OCI-LY1 (cell line): ENCODE measurements at regions not wholly inside any gene's neighbourhood (a gene's known extent, or its start where the extent isn't known, plus 50 kb on each side); places are given as distances from the start of the nearest gene placed in this dataset.

Experiments used
- H2AFZ ChIP-seq: fragments of 200-600 bp; sonication (generic), shearing (Covaris generic); 2 replicates; pipeline ENCODE4 v1.6.0; 2014; ENCODE audit warnings: antibody characterized with exemption, mild to moderate bottlenecking, low read length
- H3F3A ChIP-seq: fragments of 200-600 bp; sonication (generic), shearing (Covaris generic); 2 replicates; pipeline ENCODE4 v1.6.0; 2014; ENCODE audit warnings: mild to moderate bottlenecking, antibody characterized with exemption, low read length, moderate library complexity; ENCODE audit not compliant: insufficient read depth
- H3K27ac ChIP-seq: fragments of 200-600 bp; sonication (generic); 2 replicates; pipeline ENCODE4 v1.5.1; 2014; ENCODE audit warnings: low read length, mixed run types, mild to moderate bottlenecking, low read depth; ENCODE audit not compliant: poor library complexity, severe bottlenecking
- H3K27me3 ChIP-seq: fragments of 200-600 bp; sonication (generic); 2 replicates; pipeline ENCODE4 v1.6.0; 2014; ENCODE audit warnings: antibody characterized with exemption, mild to moderate bottlenecking, low read length, moderate library complexity; ENCODE audit not compliant: insufficient read depth
- H3K36me3 ChIP-seq: fragments of 200-600 bp; sonication (generic); 2 replicates; pipeline ENCODE4 v1.6.1; 2014; ENCODE audit warnings: mild to moderate bottlenecking, antibody characterized with exemption, low read length, moderate library complexity, mixed read lengths; ENCODE audit not compliant: insufficient read depth
- H3K4me1 ChIP-seq: fragments of 200-600 bp; sonication (generic); 2 replicates; pipeline ENCODE4 v1.5.1; 2014; ENCODE audit warnings: mild to moderate bottlenecking, low read length, moderate library complexity; ENCODE audit not compliant: insufficient read depth, severe bottlenecking
- H3K4me2 ChIP-seq: fragments of 200-600 bp; sonication (generic), shearing (Covaris generic); 2 replicates; pipeline ENCODE4 v1.6.1; 2014; ENCODE audit warnings: low read length
- H3K4me3 ChIP-seq: fragments of 200-600 bp; sonication (generic); 2 replicates; pipeline ENCODE4 v1.5.1; 2014; ENCODE audit warnings: low read length, low read depth, mild to moderate bottlenecking, mixed read lengths; ENCODE audit not compliant: poor library complexity, severe bottlenecking
- H3K79me2 ChIP-seq: fragments of 200-600 bp; shearing (Covaris generic); 2 replicates; pipeline ENCODE4 v1.6.1; 2016; ENCODE audit warnings: mixed run types, low read length, mixed read lengths; ENCODE audit not compliant: insufficient read depth
- H3K9ac ChIP-seq: fragments of 200-600 bp; sonication (generic), shearing (Covaris generic); 2 replicates; pipeline ENCODE4 v1.6.1; 2014; ENCODE audit warnings: mild to moderate bottlenecking, low read length, mixed read lengths
- H3K9me2 ChIP-seq: fragments of 200-600 bp; sonication (generic), shearing (Covaris generic); 2 replicates; pipeline ENCODE4 v1.6.1; 2014; ENCODE audit warnings: low read depth, mild to moderate bottlenecking, low read length, mixed read lengths
- H3K9me3 ChIP-seq: fragments of 200-600 bp; shearing (Covaris generic); 2 replicates; pipeline ENCODE4 v1.6.1; 2014; ENCODE audit warnings: low read length, mixed read lengths
- H4K20me1 ChIP-seq: fragments of 200-600 bp; sonication (generic), shearing (Covaris generic); 2 replicates; pipeline ENCODE4 v1.6.0; 2016; ENCODE audit warnings: mild to moderate bottlenecking, low read length; ENCODE audit not compliant: insufficient read depth
- CTCF ChIP-seq: fragments of 200-600 bp; sonication (generic), shearing (Covaris generic); IDR thresholded peaks from 2 replicates; pipeline ENCODE4 v1.5.1; 2017; ENCODE audit warnings: mild to moderate bottlenecking, antibody characterized with exemption, low read length, moderate library complexity, mixed read lengths
- EZH2 ChIP-seq: fragments of 200-600 bp; sonication (generic), shearing (Covaris generic); IDR thresholded peaks from 2 replicates; pipeline ENCODE4 v1.8.0; 2017; ENCODE audit warnings: borderline replicate concordance, mixed run types, mild to moderate bottlenecking, antibody characterized with exemption, low read length, moderate library complexity, mixed read lengths

- H3K4me2 ChIP-seq, result no peak overlapping the region
- no peaks in the 10 kb centered on the region for H3K4me1 ChIP-seq
- no peak overlapping the region for H2AFZ ChIP-seq
- H3K27ac ChIP-seq, result no peak overlapping the region
- no peaks in the 10 kb centered on the region for H3K36me3 ChIP-seq
- TF ChIP-seq CTCF (no peak), EZH2 (no peak)
- no peak overlapping the region for H3K9ac ChIP-seq
- no peaks in the 10 kb centered on the region for H4K20me1 ChIP-seq
- no peak overlapping the region for H3K4me3 ChIP-seq
- H3F3A ChIP-seq, result no peaks in the 10 kb centered on the region
- no peaks in the 10 kb centered on the region for H3K79me2 ChIP-seq
- H3K9me2 ChIP-seq, result no peaks in the 10 kb centered on the region
- no peaks in the 10 kb centered on the region for H3K9me3 ChIP-seq
- no peaks in the 10 kb centered on the region for H3K27me3 ChIP-seq
Measured at GRCh38 chr16:50863644-50864144, 121.8 kb downstream of the CYLD start.

GRCh38 chr16:50862818-50863643 lies 121.1 kb downstream of the CYLD start:
- H4K20me1 ChIP-seq, result no peaks in the 10 kb centered on the region
- H3K36me3 ChIP-seq, result no peaks in the 10 kb centered on the region
- H3K4me1 ChIP-seq, result no peaks in the 10 kb centered on the region
- H3K4me2 ChIP-seq, result no peak overlapping the region
- no peak overlapping the region for H3K27ac ChIP-seq
- H3K9me3 ChIP-seq, result no peaks in the 10 kb centered on the region
- no peaks in the 10 kb centered on the region for H3K27me3 ChIP-seq
- no peak overlapping the region for H3K4me3 ChIP-seq
- H3K79me2 ChIP-seq, result no peaks in the 10 kb centered on the region
- no peaks in the 10 kb centered on the region for H3K9me2 ChIP-seq
- no peak overlapping the region for H2AFZ ChIP-seq
- H3F3A ChIP-seq, result no peaks in the 10 kb centered on the region
- no peak overlapping the region for H3K9ac ChIP-seq
- TF ChIP-seq CTCF (no peak), EZH2 (no peak)

GRCh38 chr16:50861970-50862411 lies 120.1 kb downstream of the CYLD start:
- no peak overlapping the region for H2AFZ ChIP-seq
- H3K4me1 ChIP-seq, result no peaks in the 10 kb centered on the region
- H3K9ac ChIP-seq, result no peak overlapping the region
- no peak overlapping the region for H3K27ac ChIP-seq
- H3K9me3 ChIP-seq, result no peaks in the 10 kb centered on the region
- H3K9me2 ChIP-seq, result no peaks in the 10 kb centered on the region
- H3K36me3 ChIP-seq, result no peaks in the 10 kb centered on the region
- no peaks in the 10 kb centered on the region for H4K20me1 ChIP-seq
- no peak overlapping the region for H3K4me2 ChIP-seq
- no peaks in the 10 kb centered on the region for H3K79me2 ChIP-seq
- no peaks in the 10 kb centered on the region for H3K27me3 ChIP-seq
- no peaks in the 10 kb centered on the region for H3F3A ChIP-seq
- no peak overlapping the region for H3K4me3 ChIP-seq
- TF ChIP-seq CTCF (no peak), EZH2 (no peak)
